Karpas-422 (cell line): ENCODE measurements at regions not wholly inside any gene's neighbourhood (a gene's known extent, or its start where the extent isn't known, plus 50 kb on each side); places are given as distances from the start of the nearest gene placed in this dataset.
"Not testable (repeated sequence)": the region's sequence is repeated elsewhere in the genome, so short reads cannot be mapped to it uniquely, and the experiment has no call there.

Experiments used
- DNase-seq: peaks from one replicate; pipeline ENCODE4 v3.0.0-alpha.2; 2015
- H2AFZ ChIP-seq: fragments of 200-600 bp; sonication (generic); 2 replicates; pipeline ENCODE4 v1.6.1; 2014; ENCODE audit warnings: antibody characterized with exemption, low read length, mixed read lengths
- H3K27ac ChIP-seq: fragments of 200-600 bp; sonication (generic); 2 replicates; pipeline ENCODE4 v1.5.1; 2014; ENCODE audit warnings: mild to moderate bottlenecking, low read length, moderate library complexity
- H3K27me3 ChIP-seq: fragments of 200-600 bp; sonication (generic); 2 replicates; pipeline ENCODE4 v1.6.1; 2014; ENCODE audit warnings: low read length, mixed read lengths
- H3K36me3 ChIP-seq: fragments of 200-600 bp; sonication (generic); 2 replicates; pipeline ENCODE4 v1.6.1; 2014; ENCODE audit warnings: low read length, mixed read lengths; ENCODE audit not compliant: insufficient read depth
- H3K4me1 ChIP-seq: fragments of 200-600 bp; sonication (generic); 2 replicates; pipeline ENCODE4 v1.6.1; 2014; ENCODE audit warnings: mild to moderate bottlenecking, low read length, mixed read lengths
- H3K4me2 ChIP-seq: fragments of 200-600 bp; sonication (generic); 2 replicates; pipeline ENCODE4 v1.6.1; 2014; ENCODE audit warnings: low read length, low read depth, mild to moderate bottlenecking; ENCODE audit not compliant: poor library complexity, severe bottlenecking
- H3K4me3 ChIP-seq: fragments of 200-600 bp; sonication (generic); 2 replicates; pipeline ENCODE4 v1.5.1; 2014; ENCODE audit warnings: mild to moderate bottlenecking, antibody characterized with exemption, low read length, mixed read lengths
- H3K79me2 ChIP-seq: fragments of 200-600 bp; sonication (generic); 2 replicates; pipeline ENCODE4 v1.6.1; 2014; ENCODE audit warnings: mild to moderate bottlenecking, low read length, mixed read lengths
- H3K9ac ChIP-seq: fragments of 200-600 bp; sonication (generic); 2 replicates; pipeline ENCODE4 v1.6.0; 2014; ENCODE audit warnings: low read length
- H3K9me2 ChIP-seq: fragments of 200-600 bp; sonication (generic), shearing (Covaris generic); replicated peaks from 2 replicates; pipeline ENCODE4 v1.6.0; 2014; ENCODE audit warnings: mild to moderate bottlenecking, low read length, moderate library complexity; ENCODE audit not compliant: insufficient read depth
- H3K9me3 ChIP-seq: fragments of 300-700, 200-600 bp; sonication (generic); 2 replicates; pipeline ENCODE4 v1.6.1; 2014; ENCODE audit warnings: low read length, mixed read lengths
- H4K20me1 ChIP-seq: fragments of 200-600 bp; sonication (generic); 2 replicates; pipeline ENCODE4 v1.6.1; 2014; ENCODE audit warnings: mild to moderate bottlenecking, antibody characterized with exemption, low read length, low read depth; ENCODE audit not compliant: insufficient read depth

- Histone ChIP-seq H3K9ac (no peak overlapping the region), H3K9me3 (no peaks in the 10 kb centered on the region), H3K4me1 (no peaks in the 10 kb centered on the region), H3K4me3 (no peak overlapping the region), H3K27me3 (0 out of 2 replicates have a peak, but pooled peaks cover 3% of the 10 kb centered on the region), H3K9me2 (no peaks in the 10 kb centered on the region), H4K20me1 (no peaks in the 10 kb centered on the region), H3K4me2 (no peak overlapping the region), H3K79me2 (no peaks in the 10 kb centered on the region), H3K36me3 (no peaks in the 10 kb centered on the region), H2AFZ (no peak overlapping the region), H3K27ac (no peak overlapping the region)
- DNase-seq: no peak
These were observed 126.5 kb downstream of the CASP12 start for GRCh38 chr11:104771763-104772162.

- H3K36me3 ChIP-seq, H3K27me3 ChIP-seq, H2AFZ ChIP-seq, H3K79me2 ChIP-seq, H3K9me3 ChIP-seq, H3K27ac ChIP-seq, H3K9ac ChIP-seq, H3K4me2 ChIP-seq, H3K9me2 ChIP-seq, DNase-seq, H3K4me1 ChIP-seq, H3K4me3 ChIP-seq, H4K20me1 ChIP-seq: not testable (repeated sequence)
These were observed 127.2 kb downstream of the CASP12 start for GRCh38 chr11:104771046-104771445.

GRCh38 chr11:104765401-104766095 is 132.7 kb downstream of the CASP12 start:
- no peak overlapping the region for H3K4me2 ChIP-seq
- peaks cover 3% of the 10 kb centered on the region; the same call in 1 of the 2 replicates for H3K9me3 ChIP-seq
- H3K4me3 ChIP-seq: no peak overlapping the region
- no peaks in the 10 kb centered on the region for H3K27me3 ChIP-seq
- no peak overlapping the region for H3K9ac ChIP-seq
- no peaks in the 10 kb centered on the region for H3K79me2 ChIP-seq
- H3K27ac ChIP-seq: no peak overlapping the region
- H2AFZ ChIP-seq: no peak overlapping the region
- no peak for DNase-seq
- H4K20me1 ChIP-seq: no peaks in the 10 kb centered on the region
- H3K4me1 ChIP-seq: no peaks in the 10 kb centered on the region
- H3K36me3 ChIP-seq: no peaks in the 10 kb centered on the region
- no peaks in the 10 kb centered on the region for H3K9me2 ChIP-seq

- no peak overlapping the region for H3K4me2 ChIP-seq
- H2AFZ ChIP-seq: no peak overlapping the region
- no peak overlapping the region for H3K27ac ChIP-seq
- no peak for DNase-seq
- 0 out of 2 replicates have a peak, but pooled peaks cover 3% of the 10 kb centered on the region for H3K27me3 ChIP-seq
- no peaks in the 10 kb centered on the region for H3K9me2 ChIP-seq
- H3K4me3 ChIP-seq: no peak overlapping the region
- H3K36me3 ChIP-seq: no peaks in the 10 kb centered on the region; the same call in 1 of the 2 replicates
- no peaks in the 10 kb centered on the region for H4K20me1 ChIP-seq
- no peaks in the 10 kb centered on the region for H3K4me1 ChIP-seq
- H3K9me3 ChIP-seq: peaks cover 10% of the 10 kb centered on the region
- H3K9ac ChIP-seq: no peak overlapping the region
- H3K79me2 ChIP-seq: no peaks in the 10 kb centered on the region
These were observed 133.6 kb downstream of the CASP12 start for GRCh38 chr11:104764710-104765045.

GRCh38 chr11:104763930-104764709 is 134.1 kb downstream of the CASP12 start:
- Histone ChIP-seq H3K79me2 (no peaks in the 10 kb centered on the region), H3K36me3 (no peaks in the 10 kb centered on the region; the same call in 1 of the 2 replicates), H3K27ac (no peak overlapping the region), H3K4me2 (no peak overlapping the region), H2AFZ (no peak overlapping the region), H4K20me1 (no peaks in the 10 kb centered on the region), H3K9ac (no peak overlapping the region), H3K4me3 (no peak overlapping the region), H3K27me3 (0 out of 2 replicates have a peak, but pooled peaks cover 3% of the 10 kb centered on the region), H3K4me1 (no peaks in the 10 kb centered on the region), H3K9me2 (no peaks in the 10 kb centered on the region), H3K9me3 (peaks cover 15% of the 10 kb centered on the region)
- no peak for DNase-seq

GRCh38 chr11:104761511-104761910 is 136.7 kb downstream of the CASP12 start:
- no peak overlapping the region for H3K27ac ChIP-seq
- H2AFZ ChIP-seq: no peak overlapping the region
- H3K27me3 ChIP-seq: 0 out of 2 replicates have a peak, but pooled peaks cover 3% of the 10 kb centered on the region
- no peak overlapping the region for H3K9ac ChIP-seq
- H3K9me3 ChIP-seq: peaks cover 20% of the 10 kb centered on the region
- H4K20me1 ChIP-seq: no peaks in the 10 kb centered on the region
- H3K79me2 ChIP-seq: no peaks in the 10 kb centered on the region
- H3K4me1 ChIP-seq: no peaks in the 10 kb centered on the region
- no peaks in the 10 kb centered on the region for H3K9me2 ChIP-seq
- no peaks in the 10 kb centered on the region; the same call in 1 of the 2 replicates for H3K36me3 ChIP-seq
- H3K4me2 ChIP-seq: no peak overlapping the region
- DNase-seq: no peak
- H3K4me3 ChIP-seq: no peak overlapping the region

GRCh38 chr11:104759464-104759863 is 138.8 kb downstream of the CASP12 start:
- Histone ChIP-seq H4K20me1 (no peaks in the 10 kb centered on the region), H3K9me2 (no peaks in the 10 kb centered on the region), H3K4me1 (no peaks in the 10 kb centered on the region), H3K27ac (no peak overlapping the region), H3K4me3 (no peak overlapping the region), H3K27me3 (0 out of 2 replicates have a peak, but pooled peaks cover 3% of the 10 kb centered on the region), H3K36me3 (no peaks in the 10 kb centered on the region; the same call in 1 of the 2 replicates), H3K79me2 (no peaks in the 10 kb centered on the region), H3K9me3 (peaks cover 20% of the 10 kb centered on the region), H3K9ac (no peak overlapping the region), H3K4me2 (no peak overlapping the region), H2AFZ (no peak overlapping the region)
- DNase-seq: no peak

GRCh38 chr11:104738918-104739317 is 159.3 kb downstream of the CASP12 start:
- Histone ChIP-seq H2AFZ (no peak overlapping the region), H3K9ac (no peak overlapping the region), H3K79me2 (no peaks in the 10 kb centered on the region), H3K27ac (no peak overlapping the region), H3K4me3 (no peak overlapping the region), H3K9me3 (no peaks in the 10 kb centered on the region), H4K20me1 (no peaks in the 10 kb centered on the region), H3K36me3 (no peaks in the 10 kb centered on the region), H3K4me1 (no peaks in the 10 kb centered on the region), H3K27me3 (no peaks in the 10 kb centered on the region; the same call in 1 of the 2 replicates), H3K9me2 (no peaks in the 10 kb centered on the region), H3K4me2 (no peak overlapping the region)
- DNase-seq: no peak
